ENCODE measurements at regions not wholly inside any gene's neighbourhood (a gene's known extent, or its start where the extent isn't known, plus 50 kb on each side); places are given as distances from the start of the nearest gene placed in this dataset.

GRCh38 chr5:88380332-88380731 lies 111.7 kb upstream of the TMEM161B start:
- Histone ChIP-seq H3K36me3 (ENCODE audit: insufficient read depth, low read length) (no peaks in the 10 kb centered on the region), H3K27ac (ENCODE audit: low read depth, low read length) (no peak overlapping the region), H2AFZ (ENCODE audit: low read length) (no peak overlapping the region), H3K79me2 (ENCODE audit: insufficient read depth, low read length) (no peaks in the 10 kb centered on the region), H4K20me1 (ENCODE audit: insufficient read depth, low read length) (no peaks in the 10 kb centered on the region), H3K4me3 (ENCODE audit: insufficient read depth, low read length) (no peak overlapping the region), H3K4me2 (ENCODE audit: insufficient read depth, low read length) (no peak overlapping the region), H3K27me3 (ENCODE audit: insufficient read depth, low read length) (no peaks in the 10 kb centered on the region), H3K4me1 (ENCODE audit: insufficient read depth, low read length) (no peaks in the 10 kb centered on the region), H3K9me3 (ENCODE audit: low read depth, low read length) (no peaks in the 10 kb centered on the region)
- DNase-seq (ENCODE audit: insufficient read length, low spot score, missing footprints), result no peak
- TF ChIP-seq, protein P1, sequence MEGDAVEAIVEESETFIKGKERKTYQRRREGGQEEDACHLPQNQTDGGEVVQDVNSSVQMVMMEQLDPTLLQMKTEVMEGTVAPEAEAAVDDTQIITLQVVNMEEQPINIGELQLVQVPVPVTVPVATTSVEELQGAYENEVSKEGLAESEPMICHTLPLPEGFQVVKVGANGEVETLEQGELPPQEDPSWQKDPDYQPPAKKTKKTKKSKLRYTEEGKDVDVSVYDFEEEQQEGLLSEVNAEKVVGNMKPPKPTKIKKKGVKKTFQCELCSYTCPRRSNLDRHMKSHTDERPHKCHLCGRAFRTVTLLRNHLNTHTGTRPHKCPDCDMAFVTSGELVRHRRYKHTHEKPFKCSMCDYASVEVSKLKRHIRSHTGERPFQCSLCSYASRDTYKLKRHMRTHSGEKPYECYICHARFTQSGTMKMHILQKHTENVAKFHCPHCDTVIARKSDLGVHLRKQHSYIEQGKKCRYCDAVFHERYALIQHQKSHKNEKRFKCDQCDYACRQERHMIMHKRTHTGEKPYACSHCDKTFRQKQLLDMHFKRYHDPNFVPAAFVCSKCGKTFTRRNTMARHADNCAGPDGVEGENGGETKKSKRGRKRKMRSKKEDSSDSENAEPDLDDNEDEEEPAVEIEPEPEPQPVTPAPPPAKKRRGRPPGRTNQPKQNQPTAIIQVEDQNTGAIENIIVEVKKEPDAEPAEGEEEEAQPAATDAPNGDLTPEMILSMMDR (IDR thresholded peaks at IDR 0.05; ENCODE audit: extremely low read depth, low read depth, low read length), result no peak

- no peak overlapping the region for H2AFZ ChIP-seq (ENCODE audit: low read length)
- H3K79me2 ChIP-seq (ENCODE audit: insufficient read depth, low read length), result no peaks in the 10 kb centered on the region
- no peak overlapping the region for H3K27ac ChIP-seq (ENCODE audit: low read depth, low read length)
- no peaks in the 10 kb centered on the region for H3K27me3 ChIP-seq (ENCODE audit: insufficient read depth, low read length)
- H3K4me1 ChIP-seq (ENCODE audit: insufficient read depth, low read length), result no peaks in the 10 kb centered on the region
- TF ChIP-seq, protein P1 (IDR thresholded peaks at IDR 0.05; ENCODE audit: extremely low read depth, low read depth, low read length), result no peak
- H3K4me2 ChIP-seq (ENCODE audit: insufficient read depth, low read length), result no peak overlapping the region
- no peaks in the 10 kb centered on the region for H3K36me3 ChIP-seq (ENCODE audit: insufficient read depth, low read length)
- peak; percentile 38 for DNase-seq (ENCODE audit: insufficient read length, low spot score, missing footprints)
- H3K4me3 ChIP-seq (ENCODE audit: insufficient read depth, low read length), result no peak overlapping the region
- H4K20me1 ChIP-seq (ENCODE audit: insufficient read depth, low read length), result no peaks in the 10 kb centered on the region
- no peaks in the 10 kb centered on the region for H3K9me3 ChIP-seq (ENCODE audit: low read depth, low read length)
Observed at GRCh38 chr5:88377705-88378656, 109.3 kb upstream of the TMEM161B start.

DNA sequence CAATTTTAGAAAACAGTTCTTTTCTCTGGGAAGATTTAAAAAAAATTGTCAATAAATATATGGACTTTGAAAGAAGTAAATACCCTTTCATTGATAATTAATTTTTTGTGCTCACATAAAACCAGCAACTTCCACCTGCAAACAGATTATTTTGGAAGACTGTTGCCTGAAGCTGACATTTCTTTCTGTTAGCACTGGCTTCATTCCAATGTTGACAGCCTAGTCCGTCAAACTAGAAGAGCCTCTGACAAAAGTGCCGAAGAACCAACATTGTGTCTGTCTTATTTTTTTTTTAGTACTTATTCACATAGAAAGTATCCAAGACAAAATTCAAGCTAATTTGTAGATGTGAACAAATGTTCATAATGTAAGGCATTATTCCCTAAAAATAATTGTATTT lies 108.6 kb upstream of the TMEM161B start:
- H2AFZ ChIP-seq (ENCODE audit: low read length), result no peak overlapping the region
- H3K4me2 ChIP-seq (ENCODE audit: insufficient read depth, low read length), result no peak overlapping the region
- H3K27me3 ChIP-seq (ENCODE audit: insufficient read depth, low read length), result no peaks in the 10 kb centered on the region
- no peak overlapping the region for H3K27ac ChIP-seq (ENCODE audit: low read depth, low read length)
- TF ChIP-seq, protein P1 (IDR thresholded peaks at IDR 0.05; ENCODE audit: extremely low read depth, low read depth, low read length), result no peak
- DNase-seq (ENCODE audit: insufficient read length, low spot score, missing footprints), result no peak
- H3K36me3 ChIP-seq (ENCODE audit: insufficient read depth, low read length), result no peaks in the 10 kb centered on the region
- H3K4me1 ChIP-seq (ENCODE audit: insufficient read depth, low read length), result no peaks in the 10 kb centered on the region
- H3K9me3 ChIP-seq (ENCODE audit: low read depth, low read length), result no peaks in the 10 kb centered on the region
- no peaks in the 10 kb centered on the region for H4K20me1 ChIP-seq (ENCODE audit: insufficient read depth, low read length)
- H3K79me2 ChIP-seq (ENCODE audit: insufficient read depth, low read length), result no peaks in the 10 kb centered on the region
- H3K4me3 ChIP-seq (ENCODE audit: insufficient read depth, low read length), result no peak overlapping the region

GRCh38 chr5:88376728-88377127 lies 108.1 kb upstream of the TMEM161B start:
- Histone ChIP-seq H3K4me3 (ENCODE audit: insufficient read depth, low read length) (no peak overlapping the region), H3K79me2 (ENCODE audit: insufficient read depth, low read length) (no peaks in the 10 kb centered on the region), H3K4me2 (ENCODE audit: insufficient read depth, low read length) (no peak overlapping the region), H3K27me3 (ENCODE audit: insufficient read depth, low read length) (no peaks in the 10 kb centered on the region), H4K20me1 (ENCODE audit: insufficient read depth, low read length) (no peaks in the 10 kb centered on the region), H3K4me1 (ENCODE audit: insufficient read depth, low read length) (no peaks in the 10 kb centered on the region), H3K27ac (ENCODE audit: low read depth, low read length) (no peak overlapping the region), H3K9me3 (ENCODE audit: low read depth, low read length) (no peaks in the 10 kb centered on the region), H3K36me3 (ENCODE audit: insufficient read depth, low read length) (no peaks in the 10 kb centered on the region), H2AFZ (ENCODE audit: low read length) (no peak overlapping the region)
- DNase-seq (ENCODE audit: insufficient read length, low spot score, missing footprints), result no peak
- TF ChIP-seq, protein P1 (IDR thresholded peaks at IDR 0.05; ENCODE audit: extremely low read depth, low read depth, low read length), result no peak

Measured in osteoblast (primary cell).